HCT116 (cell line): ENCODE measurements at regions not wholly inside any gene's neighbourhood (a gene's known extent, or its start where the extent isn't known, plus 50 kb on each side); places are given as distances from the start of the nearest gene placed in this dataset.

ENCODE experiments used
- EZH2 ChIP-seq: fragments of 200-600 bp; sonication (generic); IDR thresholded peaks from 2 replicates; pipeline ENCODE4 v1.6.1; 2017; ENCODE audit warnings: antibody characterized with exemption, mixed run types
- POLR2A ChIP-seq: IDR thresholded peaks from 2 replicates; pipeline ENCODE4 v1.7.0; 2011; ENCODE audit warnings: borderline replicate concordance; ENCODE audit not compliant: insufficient read depth, insufficient read length; ENCODE audit errors: extremely low read depth
- POLR2AphosphoS5 ChIP-seq: IDR thresholded peaks from 2 replicates; pipeline ENCODE4 v1.6.1; 2011; ENCODE audit warnings: mild to moderate bottlenecking, low read depth, low read length, moderate library complexity
- SRF ChIP-seq: IDR thresholded peaks from 2 replicates; pipeline ENCODE4 v1.6.1; 2012; ENCODE audit warnings: low read depth
- TF ChIP-seq, protein P1 (sequence below), 3 experiments: fragments of 200-600 bp in 1 of 3; sonication (generic) in 1 of 3; IDR thresholded peaks in 2 of 3; conservative IDR thresholded peaks in 1 of 3; 2 replicates each; pipeline ENCODE4 v1.5.1; 2012 to 2017; ENCODE audit warnings: low read depth in 2 of 3, low read length in 2 of 3, antibody characterized with exemption in 1 of 3, borderline replicate concordance in 1 of 3, control low read depth in 1 of 3, mild to moderate bottlenecking in 1 of 3, mixed read lengths in 1 of 3, mixed run types in 1 of 3, moderate library complexity in 1 of 3; ENCODE audit not compliant: insufficient read depth in 1 of 3
- TF ChIP-seq, protein P2 (sequence below): IDR thresholded peaks from 2 replicates; pipeline ENCODE4 v1.6.1; 2012

DNA sequence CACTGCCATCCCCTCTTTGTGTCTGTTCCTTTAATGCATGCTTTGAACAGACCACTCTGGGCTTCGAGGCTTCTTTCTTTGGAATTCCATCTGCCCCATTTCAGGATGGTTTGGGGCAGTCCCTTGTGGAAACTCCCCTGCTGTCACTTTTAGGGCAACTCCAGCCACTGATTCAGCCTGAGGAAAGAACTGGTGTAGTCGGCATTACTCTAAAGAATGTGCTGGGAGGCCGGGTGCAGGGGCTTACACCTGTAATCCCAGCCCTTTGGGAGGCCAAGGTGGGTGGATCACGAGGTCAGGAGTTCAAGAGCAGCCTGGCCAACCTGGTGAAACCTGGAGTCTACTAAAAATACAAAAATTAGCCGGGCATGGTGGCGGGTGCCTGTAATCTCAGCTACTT is 358.1 kb upstream of the NUPR2 start:
- TF ChIP-seq POLR2AphosphoS5 (no peak), POLR2A (no peak), EZH2 (no peak), SRF (no peak)
- TF ChIP-seq, protein P1, sequence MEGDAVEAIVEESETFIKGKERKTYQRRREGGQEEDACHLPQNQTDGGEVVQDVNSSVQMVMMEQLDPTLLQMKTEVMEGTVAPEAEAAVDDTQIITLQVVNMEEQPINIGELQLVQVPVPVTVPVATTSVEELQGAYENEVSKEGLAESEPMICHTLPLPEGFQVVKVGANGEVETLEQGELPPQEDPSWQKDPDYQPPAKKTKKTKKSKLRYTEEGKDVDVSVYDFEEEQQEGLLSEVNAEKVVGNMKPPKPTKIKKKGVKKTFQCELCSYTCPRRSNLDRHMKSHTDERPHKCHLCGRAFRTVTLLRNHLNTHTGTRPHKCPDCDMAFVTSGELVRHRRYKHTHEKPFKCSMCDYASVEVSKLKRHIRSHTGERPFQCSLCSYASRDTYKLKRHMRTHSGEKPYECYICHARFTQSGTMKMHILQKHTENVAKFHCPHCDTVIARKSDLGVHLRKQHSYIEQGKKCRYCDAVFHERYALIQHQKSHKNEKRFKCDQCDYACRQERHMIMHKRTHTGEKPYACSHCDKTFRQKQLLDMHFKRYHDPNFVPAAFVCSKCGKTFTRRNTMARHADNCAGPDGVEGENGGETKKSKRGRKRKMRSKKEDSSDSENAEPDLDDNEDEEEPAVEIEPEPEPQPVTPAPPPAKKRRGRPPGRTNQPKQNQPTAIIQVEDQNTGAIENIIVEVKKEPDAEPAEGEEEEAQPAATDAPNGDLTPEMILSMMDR (IDR thresholded peaks at IDR 0.05 in 2 of 3, conservative IDR thresholded peaks at IDR 0.05 in 1 of 3; ENCODE audit: borderline replicate concordance in 1 of 3, insufficient read depth in 1 of 3, low read depth in 2 of 3, low read length in 2 of 3): no peak
- TF ChIP-seq, protein P2, sequence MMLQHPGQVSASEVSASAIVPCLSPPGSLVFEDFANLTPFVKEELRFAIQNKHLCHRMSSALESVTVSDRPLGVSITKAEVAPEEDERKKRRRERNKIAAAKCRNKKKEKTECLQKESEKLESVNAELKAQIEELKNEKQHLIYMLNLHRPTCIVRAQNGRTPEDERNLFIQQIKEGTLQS: no peak
